Activated CD8-positive, alpha-beta memory T cell treated with anti-CD3 and anti-CD28 coated beads for 1 hour (primary cell): ENCODE measurements at regions not wholly inside any gene's neighbourhood (a gene's known extent, or its start where the extent isn't known, plus 50 kb on each side); places are given as distances from the start of the nearest gene placed in this dataset.
"Not testable (repeated sequence)": the region's sequence is repeated elsewhere in the genome, so short reads cannot be mapped to it uniquely, and the experiment has no call there.

ENCODE experiments used
- DNase-seq, 2 donors: peaks; one replicate each; pipeline ENCODE4 v3.0.0-alpha.2; 2020; ENCODE audit warnings: low read depth in 1 of 2; ENCODE audit errors: extremely low read depth in 1 of 2

DNA sequence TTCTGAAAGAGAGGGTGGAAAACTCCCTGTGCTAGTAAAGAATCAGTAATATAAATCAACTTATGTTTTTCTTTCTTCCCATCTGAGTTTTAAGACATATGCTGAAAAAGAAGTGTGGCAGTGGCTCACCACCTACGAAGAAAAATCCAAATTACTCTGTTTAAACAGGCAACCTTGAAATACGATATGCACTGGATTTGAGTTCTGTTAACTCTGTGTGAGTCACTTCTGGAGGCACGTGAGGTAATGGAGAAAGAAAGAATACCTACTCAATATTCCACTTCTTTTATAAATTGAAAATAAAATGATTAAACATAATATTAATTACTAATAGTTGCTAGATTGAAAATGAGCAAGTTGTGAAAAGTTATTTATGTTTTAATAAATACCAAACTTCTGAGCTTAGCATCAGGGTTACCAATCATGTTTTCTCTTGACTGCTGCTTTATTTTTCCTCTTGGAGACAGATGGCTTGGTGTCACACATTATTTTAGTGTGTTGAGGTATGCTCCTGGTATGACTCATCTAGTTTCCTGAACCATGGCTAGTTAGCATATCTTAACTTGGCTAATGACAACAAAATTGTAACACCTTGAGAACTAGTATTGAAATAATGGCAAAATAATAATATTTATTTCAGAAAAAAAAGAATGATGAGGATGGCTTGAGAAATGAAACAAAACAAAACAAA is 1705.5 kb upstream of the PIK3C3 start:
- DNase-seq, result no peak

DNA sequence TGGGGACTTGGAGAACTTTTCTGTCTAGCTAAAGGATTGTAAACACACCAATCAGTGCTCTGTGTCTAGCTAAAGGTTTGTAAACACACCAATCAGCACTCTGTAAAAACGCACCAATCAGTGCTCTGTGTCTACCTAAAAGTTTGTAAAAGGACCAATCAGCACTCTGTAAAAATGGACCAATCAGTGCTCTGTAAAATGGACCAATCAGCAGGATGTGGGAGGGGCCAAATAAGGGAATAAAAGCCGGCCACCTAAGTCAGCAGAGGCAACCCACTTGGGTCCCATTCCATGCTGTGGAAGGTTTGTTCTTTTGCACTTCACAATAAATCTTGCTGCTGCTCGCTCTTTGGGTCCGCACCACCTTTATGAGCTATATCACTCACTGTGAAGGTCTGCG is 1709.4 kb upstream of the PIK3C3 start:
- DNase-seq, result not testable (repeated sequence)

DNA sequence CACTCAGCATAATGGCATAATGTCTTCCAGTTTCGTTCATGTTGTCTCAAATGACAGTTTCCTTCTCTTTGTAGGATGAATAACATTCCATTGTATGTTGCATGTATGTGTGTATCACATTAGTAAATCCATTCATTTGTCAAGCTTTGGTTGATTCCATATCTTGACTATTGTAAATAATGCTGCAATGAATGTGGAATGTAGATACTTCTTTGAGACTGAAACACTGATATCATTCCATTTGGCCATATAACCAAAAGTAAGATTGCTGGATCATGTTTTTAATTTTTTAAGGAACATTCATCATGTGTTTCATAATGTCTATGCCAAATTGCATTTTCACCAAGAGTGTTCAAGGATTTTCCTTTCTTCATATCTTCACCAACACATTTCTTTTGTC is 1711.4 kb upstream of the PIK3C3 start:
- no peak for DNase-seq

DNA sequence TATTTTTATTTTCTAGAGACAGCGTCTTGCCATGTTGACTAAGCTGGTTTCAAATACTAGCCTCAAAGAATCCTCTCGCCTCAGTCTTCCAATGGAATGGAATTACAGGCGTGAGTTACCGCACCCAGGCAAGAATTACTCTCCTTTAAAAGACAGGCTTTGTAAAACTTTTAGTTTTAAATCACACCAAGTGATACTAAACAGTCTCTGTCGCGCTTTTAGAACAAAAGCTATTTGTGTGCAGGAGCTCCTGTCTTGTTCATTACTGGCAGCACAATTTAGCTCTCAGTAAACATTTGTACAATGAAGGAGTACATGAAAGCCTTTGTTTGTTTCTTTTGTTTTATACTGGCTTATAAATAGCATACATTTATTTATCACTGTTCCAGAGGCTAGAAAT is 1719.2 kb upstream of the PIK3C3 start:
- no peak for DNase-seq

DNA sequence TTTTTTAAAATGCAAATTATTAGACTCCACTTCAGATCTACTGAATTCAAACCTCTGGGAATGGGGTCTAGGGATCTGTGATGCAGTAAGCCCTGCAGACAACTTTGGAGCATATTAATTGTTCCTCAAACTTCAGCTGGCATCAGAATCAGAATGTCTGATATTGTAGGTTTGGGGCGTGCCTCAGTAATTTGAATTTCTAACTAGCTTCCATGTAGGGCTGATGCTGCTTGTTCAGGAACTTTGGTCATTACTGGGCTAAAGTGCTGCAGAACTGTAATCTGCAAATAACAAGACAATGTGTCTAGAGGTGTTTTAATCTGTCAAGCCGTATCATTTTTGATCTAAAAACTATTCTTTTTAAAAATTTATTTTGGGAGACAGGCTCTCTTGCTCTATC is 1719.7 kb upstream of the PIK3C3 start:
- no peak for DNase-seq

DNA sequence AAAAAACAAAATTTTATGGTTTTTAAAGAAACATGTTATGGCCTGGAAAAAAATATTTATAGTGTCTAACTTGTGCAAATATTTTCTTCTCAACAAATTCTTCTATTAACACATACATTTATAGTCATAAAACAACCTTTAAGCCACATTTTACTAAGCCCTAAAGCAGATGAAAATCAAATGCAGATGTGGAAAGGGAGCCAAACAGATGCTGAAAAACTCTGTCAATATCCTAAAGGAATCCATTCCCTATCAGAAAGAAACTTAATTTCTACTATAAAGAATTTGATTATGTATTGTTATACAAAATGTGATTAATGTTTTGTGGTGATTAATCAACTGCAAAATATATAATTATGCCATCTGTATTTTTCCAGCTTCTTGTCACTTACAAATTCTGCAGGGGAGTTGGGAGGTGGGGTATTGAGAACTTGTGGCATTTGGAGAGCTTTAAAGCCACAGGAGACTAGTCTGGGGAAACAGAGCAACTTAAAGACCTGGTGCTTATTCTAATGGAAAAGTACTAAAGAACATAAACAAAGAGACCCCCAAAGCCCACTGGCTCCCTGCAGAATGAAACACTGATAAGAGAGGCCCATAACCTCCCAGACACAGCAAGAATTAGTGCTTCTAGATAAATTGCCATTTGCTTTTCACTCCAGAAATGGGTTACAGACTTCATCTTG is 1721.0 kb upstream of the PIK3C3 start:
- no peak for DNase-seq

DNA sequence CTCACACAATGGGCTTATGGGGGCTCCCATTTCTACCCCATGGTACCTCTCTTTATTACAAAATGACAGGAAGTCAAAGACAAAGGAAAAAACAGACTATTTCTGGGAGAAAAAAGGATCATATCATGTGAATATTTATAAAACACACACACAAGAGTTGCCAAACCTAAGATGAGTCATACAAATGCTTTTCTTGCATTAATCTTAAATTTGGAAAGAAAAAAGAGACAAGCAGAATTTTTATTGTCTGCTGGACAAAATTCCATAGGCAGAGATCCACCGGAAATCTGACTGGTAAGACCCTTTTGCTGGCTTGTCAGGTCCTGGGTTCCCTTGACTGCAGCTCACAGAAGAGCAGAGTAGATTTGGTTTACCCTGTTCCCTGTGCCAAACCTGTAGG is 1732.3 kb upstream of the PIK3C3 start:
- no peak for DNase-seq

DNA sequence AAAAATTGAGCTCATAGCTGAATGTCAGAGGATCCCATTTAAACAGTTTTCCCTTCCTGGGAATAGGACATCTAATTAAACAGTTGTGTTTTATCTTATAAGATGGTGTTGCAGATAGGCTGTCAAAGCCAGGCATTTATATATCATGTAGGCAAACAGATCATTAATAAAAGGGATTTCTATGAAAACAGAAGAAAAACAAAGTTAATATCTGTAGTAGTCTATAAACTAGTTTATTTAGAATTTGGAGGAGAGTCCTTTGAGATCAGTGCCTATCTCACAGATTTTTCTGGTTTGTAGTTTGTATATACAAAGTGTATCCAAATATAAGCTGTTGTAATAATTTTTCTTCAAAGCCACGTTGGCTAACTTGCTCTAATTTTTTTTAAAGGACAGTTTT is 1738.2 kb upstream of the PIK3C3 start:
- DNase-seq, result no peak

DNA sequence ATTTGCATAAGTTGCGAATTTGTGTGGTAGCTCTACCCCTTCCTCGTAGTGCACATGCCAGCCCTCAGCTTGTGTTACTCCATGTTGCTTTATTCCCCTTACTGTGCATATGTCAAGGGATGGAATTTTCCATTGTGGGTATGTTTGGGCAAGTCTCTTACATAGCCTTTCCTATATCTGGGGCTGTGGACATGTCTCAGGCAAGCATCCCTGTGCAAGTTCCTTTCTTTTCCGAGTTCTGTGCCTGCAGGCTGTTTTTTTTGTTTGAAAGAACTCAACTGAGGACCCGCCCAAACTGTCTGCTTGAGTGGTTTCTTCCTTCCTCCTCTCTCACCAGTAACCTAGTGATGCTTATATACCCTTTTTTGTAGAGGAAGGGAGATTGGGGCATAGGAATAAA is 1739.1 kb upstream of the PIK3C3 start:
- DNase-seq, result no peak

DNA sequence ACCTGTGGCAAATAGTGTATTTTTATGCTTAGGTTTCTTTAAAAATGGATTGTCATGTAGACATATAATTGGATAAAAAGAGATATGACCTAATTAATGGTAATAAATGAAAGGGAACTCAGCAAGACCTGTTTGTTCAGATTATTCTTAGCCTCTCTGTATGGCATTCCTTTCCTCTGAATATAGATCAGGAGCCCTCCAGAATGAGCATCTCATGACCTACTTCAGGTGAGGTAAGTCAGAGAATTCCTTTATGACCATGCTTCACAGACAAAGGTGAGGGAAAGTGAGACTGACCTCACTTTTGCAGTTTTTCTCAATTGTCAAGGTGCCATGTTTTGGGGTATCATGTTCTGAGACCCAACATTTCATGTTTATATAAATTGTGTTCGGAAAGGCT is 1744.3 kb upstream of the PIK3C3 start:
- DNase-seq, result no peak

DNA sequence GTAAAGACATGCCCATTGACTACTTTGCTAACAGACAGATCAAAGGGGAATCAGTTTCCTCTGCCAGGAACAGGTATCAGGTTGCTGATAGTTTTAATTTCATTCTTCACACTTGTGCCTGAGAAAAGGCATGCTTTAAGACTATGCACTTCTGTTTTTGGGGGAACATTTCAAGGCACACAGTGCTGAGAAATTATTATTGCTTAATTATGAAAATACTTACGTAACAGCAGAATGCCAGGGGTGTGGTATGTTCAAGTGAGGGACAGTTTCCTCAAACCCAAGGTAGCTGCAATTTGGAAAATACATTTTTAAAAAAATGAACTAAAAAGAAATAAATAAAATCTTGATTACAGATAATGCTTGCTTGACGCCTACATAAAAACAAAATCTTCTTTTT is 1746.1 kb upstream of the PIK3C3 start:
- no peak for DNase-seq

DNA sequence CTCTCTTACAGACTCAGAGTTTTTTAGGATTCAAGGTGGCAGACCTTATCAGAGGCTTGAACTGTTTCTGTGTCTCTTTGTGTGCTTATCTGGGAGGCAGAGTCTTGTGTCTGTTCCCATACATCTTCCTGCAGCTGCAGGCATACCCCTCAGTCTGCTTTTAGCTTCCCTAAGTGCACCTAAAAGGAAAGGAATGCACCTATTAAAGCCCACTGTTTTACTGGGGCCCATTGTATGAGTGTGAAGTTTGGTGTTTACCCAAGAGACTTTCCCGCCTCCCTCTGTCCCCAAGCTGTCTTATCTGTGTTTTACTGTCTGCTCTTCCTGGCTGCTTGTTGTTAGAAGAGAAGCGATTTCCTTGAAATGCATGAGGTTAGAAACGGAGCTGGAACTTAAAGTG is 1757.3 kb upstream of the PIK3C3 start:
- DNase-seq, result no peak

DNA sequence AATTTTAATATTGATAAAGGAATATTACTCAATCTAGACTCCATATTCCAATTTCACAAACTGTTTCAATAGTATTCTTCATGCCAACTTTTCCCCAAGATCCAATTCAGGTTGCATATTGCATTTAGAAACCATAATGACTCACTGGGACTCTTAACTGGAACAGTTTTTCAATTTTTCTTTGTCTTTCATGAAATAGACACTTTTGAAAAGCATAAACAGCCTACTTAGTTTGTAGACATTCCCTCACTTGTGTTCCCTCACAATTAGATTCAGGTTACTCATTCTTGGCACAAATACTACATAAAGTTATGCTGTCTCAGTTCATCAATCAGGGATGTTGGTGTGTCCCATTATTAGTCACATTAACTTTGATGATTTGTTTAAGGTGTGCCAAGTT is 1768.4 kb upstream of the PIK3C3 start:
- DNase-seq, result no peak

DNA sequence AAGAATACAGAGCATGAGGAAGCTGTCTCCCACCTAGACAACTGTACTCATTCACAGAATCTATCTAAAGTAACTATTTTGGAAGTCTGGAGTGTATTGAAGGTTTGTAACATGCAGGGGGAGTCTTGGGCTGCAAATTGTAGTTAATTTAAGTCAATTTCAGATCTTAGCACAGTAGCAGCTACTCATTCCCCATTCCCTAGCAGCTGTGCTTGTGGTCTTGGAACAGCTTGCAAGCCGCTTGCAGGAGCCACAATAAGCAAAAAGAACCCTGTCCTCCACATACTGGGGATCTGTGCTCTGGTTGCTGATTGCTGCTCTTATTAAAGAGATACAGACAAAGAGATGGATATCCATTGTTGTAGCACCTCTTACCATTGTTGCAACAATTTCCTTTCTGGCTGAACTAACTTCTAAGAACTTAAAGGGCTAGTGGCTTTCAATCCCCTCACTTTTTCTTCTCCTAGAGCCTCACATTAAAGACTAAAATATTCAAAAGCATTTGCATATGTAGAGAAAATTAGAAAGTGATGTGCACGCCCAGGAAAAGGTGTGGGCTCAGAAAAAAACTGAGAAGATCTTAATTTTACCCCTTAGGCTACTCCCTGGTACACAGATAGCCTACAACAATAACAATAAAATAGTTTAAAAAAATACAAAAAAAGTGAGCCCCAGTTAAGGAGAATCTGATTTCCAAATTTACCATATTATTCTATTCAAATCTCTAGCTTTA is 1775.1 kb upstream of the PIK3C3 start:
- DNase-seq, result no peak

DNA sequence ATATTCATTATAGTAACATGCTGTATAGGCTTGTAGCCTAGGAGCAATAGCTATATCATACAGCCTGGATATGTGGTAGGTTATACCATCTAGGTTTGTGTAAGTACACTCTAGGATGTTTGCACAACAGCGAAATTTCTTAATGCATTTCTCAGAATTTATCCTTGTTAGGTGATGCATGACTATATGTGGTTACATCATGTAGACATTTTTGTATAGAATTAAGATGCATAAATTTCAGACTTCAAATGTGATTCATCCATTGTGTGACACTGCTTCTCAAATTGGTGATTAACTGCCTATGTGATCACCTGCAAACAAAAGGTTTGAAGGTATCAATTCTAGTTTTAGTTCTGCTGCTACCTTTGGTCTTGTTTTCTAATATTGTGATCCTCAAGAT is 1787.0 kb upstream of the PIK3C3 start:
- DNase-seq, result no peak

DNA sequence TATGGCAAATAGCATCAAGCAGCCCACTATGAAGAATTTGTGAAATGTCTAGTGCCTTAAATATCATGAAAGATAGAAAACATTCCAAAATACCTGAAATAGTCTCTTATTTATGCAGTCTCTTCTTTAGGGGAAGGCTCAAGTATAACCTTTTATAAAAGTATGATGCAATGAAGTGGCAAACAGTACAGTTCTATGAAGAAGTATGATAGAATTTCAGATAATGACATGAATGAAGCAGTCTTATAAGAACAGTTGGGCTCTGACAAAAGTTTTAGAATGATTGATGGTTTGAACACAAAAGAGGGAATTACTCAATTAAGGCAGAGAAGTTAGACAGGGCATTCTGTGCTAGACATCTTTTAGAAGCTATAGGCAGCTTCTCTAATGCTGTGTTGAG is 1791.8 kb upstream of the PIK3C3 start:
- DNase-seq, result no peak

DNA sequence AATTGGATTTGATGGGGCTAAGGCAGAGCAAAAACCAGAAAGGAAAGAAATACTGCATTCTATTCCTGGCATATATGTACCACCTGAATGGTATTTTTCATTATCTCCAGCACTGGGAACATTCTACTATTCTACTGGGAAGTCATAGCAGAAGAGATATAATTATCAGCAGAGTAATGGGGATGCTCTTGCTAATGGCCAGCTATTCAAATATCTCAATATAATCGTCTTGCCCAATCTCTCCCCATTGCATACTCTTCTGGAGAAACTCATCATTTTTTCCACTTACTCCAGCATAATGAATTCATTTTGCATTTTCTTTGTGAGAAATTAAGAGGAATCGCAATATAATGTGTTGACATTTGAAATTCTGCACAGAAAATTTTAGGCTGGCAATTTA is 1794.7 kb upstream of the PIK3C3 start:
- no peak for DNase-seq

DNA sequence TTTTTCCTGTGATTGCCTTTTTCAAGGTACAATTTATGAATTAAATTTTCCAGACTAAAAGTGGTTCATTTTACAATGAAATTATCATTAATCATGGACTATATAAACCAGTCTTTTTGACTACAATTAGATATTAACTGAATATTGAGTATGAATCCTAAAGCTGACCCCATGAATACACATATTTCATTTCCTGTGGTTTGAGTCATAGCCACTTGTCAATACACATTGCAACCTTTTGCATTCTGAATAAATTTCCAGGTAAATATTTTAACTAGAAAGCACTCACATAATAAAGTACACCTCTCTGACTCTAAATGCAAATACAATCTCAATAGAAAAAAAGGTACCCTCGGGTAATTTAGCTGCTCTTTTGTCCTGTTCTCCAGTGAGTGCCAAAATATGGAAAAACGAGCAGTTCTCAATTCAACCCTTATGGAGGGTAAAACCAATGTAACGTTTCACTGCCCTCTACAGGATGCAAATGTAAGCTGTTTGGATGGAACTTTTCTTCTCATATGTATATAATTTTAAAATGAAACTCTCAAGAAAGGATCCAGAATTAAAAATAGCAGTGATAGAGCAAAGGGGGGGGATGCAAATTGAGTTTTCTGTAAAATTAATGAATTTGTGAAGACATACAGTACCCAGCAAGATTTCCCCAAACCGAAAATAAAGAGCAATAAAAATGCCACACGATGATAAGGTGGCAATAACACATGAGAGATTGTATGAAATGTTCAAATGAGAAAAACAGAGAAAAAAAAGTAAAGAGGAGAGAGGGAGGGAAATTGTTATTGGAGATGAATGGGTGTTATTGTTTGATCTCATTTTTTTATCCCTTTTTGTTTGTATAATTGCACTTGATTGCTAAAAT is 1795.7 kb upstream of the PIK3C3 start:
- no peak for DNase-seq

DNA sequence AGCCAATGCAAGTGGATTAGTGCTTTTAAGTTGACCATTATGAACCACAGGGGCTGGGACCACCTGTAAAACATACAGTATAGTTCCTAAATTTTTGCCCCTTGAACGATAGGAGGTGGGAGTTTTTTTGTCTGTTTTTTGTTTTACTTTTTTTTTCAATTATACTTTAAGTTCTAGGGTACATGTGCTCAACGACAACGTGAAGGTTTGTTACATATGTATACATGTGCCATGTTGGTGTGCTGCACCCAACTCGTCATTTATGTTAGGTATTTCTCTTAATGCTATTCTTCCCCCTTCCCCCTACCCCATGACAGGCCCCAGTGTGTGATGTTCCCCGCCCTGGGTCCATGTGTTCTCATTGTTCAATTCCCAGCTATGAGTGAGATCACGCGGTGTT is 1797.9 kb upstream of the PIK3C3 start:
- no peak for DNase-seq

DNA sequence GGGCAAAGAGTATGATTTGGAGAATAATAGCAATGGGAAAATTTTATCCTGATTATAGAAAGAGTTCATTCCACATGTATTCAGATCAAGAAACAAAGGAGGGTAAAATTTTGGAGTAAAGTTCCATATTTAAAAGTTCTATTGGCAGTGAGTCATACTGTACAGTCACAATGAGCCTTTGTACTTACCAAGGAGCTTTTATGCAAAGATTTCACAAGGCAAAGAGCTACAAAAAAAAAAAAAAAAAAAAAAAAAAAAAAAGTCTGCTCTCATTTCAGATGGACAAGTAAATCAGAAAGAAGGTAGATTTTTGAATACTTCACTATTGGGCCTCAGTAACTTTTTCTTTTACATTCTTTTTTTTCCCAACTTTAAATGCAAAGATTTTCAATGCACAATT is 1802.2 kb upstream of the PIK3C3 start:
- DNase-seq, result no peak

DNA sequence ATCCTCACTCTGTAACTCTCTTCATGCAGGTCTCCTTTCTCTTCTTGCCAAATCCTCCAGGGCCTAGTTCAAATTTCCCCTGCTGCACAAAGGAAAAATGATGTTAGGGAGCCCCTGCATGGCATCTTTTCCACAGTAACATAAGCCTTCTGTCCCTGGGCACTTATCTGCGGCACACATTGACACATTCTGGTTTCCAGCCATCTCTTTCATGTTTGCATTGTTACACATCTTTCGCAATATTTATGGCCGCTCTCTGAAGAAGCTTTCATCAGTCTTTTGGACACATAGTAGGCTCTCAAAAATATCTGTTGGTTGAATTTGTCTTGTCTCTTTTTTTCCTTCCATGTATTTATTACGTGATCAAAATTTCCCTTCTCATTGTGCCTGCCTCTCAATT is 1806.1 kb upstream of the PIK3C3 start:
- DNase-seq, result no peak
